ENCODE measurements at regions not wholly inside any gene's neighbourhood (a gene's known extent, or its start where the extent isn't known, plus 50 kb on each side); places are given as distances from the start of the nearest gene placed in this dataset.
"Not testable (repeated sequence)": the region's sequence is repeated elsewhere in the genome, so short reads cannot be mapped to it uniquely, and the experiment has no call there.

DNA sequence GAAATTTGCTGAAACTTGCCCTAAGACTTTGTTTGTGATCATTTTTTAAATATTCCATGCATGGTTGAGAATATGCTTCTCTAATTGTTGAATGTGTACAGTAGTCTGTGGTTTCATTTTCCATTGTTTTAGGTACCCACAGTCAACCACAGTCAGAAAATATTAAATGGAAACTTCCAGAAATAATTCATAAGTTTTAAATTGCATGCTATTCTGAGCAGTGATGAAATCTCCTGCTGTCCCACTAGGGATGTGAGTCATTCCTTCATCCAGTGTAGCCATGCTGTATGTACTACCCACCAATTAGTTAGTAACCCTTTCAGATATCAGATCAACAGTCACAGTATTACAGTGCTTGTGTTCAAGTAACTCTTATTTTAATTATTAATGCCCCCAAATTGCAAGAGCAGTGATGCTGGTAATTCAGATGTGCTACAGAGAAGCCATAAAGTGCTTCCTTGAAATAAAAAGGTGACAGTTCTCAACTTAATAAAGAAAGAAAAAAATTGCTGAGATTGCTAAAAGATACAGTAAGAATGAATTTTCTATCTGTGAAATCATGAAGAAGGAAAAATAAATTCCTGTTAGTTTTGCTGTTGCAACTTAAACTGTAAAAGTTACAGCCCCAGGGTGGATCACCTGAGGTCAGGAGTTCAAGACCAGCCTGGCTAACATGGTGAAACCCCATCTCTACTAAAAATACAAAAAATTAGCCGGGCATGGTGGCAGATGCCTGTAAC lies 79.9 kb upstream of the FBXL17 start:
- TF ChIP-seq POLR2AphosphoS5 (IDR thresholded peaks at IDR 0.05; ENCODE audit: insufficient read depth in 1 of 2, low read depth in 1 of 2) = no peak
- TF ChIP-seq POLR2A (IDR thresholded peaks at IDR 0.05) = no peak
- TF ChIP-seq, protein P1, sequence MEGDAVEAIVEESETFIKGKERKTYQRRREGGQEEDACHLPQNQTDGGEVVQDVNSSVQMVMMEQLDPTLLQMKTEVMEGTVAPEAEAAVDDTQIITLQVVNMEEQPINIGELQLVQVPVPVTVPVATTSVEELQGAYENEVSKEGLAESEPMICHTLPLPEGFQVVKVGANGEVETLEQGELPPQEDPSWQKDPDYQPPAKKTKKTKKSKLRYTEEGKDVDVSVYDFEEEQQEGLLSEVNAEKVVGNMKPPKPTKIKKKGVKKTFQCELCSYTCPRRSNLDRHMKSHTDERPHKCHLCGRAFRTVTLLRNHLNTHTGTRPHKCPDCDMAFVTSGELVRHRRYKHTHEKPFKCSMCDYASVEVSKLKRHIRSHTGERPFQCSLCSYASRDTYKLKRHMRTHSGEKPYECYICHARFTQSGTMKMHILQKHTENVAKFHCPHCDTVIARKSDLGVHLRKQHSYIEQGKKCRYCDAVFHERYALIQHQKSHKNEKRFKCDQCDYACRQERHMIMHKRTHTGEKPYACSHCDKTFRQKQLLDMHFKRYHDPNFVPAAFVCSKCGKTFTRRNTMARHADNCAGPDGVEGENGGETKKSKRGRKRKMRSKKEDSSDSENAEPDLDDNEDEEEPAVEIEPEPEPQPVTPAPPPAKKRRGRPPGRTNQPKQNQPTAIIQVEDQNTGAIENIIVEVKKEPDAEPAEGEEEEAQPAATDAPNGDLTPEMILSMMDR (IDR thresholded peaks at IDR 0.05) = no peak
- Histone ChIP-seq H3K27me3 (no peaks in the 10 kb centered on the region), H3K27ac (no peak overlapping the region), H3K4me3 (no peak overlapping the region), H3K9me3 (no peaks in the 10 kb centered on the region), H3K36me3 (no peaks in the 10 kb centered on the region), H3K4me1 (no peaks in the 10 kb centered on the region)
- intact Hi-C loops (cut with DNase I) = no loop called here
- DNase-seq (ENCODE audit: extremely low spot score in 2 of 2) = no peak

DNA sequence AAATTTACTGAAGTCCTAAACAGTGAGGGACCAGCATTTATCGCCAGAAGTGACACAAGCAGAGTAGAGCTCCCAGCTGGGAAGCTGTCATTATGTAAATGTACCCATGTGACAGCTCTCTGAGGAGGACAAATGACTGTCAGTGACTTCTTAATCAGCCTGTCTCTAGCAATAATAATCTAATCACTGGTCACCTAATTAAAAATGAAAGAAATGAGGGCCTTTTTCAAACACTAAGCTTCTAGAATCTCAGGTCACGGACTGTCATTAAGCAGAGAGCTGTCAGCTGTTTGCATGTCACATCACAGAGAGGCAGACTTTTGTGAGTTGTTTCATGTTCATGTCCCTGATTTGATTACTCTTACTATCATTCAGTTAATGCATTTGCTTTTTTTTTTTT lies 77.9 kb upstream of the FBXL17 start:
- no peak for DNase-seq (ENCODE audit: extremely low spot score in 2 of 2)
- TF ChIP-seq, protein P1 (IDR thresholded peaks at IDR 0.05) = no peak
- TF ChIP-seq POLR2A (IDR thresholded peaks at IDR 0.05) = no peak
- TF ChIP-seq POLR2AphosphoS5 (IDR thresholded peaks at IDR 0.05; ENCODE audit: insufficient read depth in 1 of 2, low read depth in 1 of 2) = no peak
- intact Hi-C loops (cut with DNase I) = no loop called here

DNA sequence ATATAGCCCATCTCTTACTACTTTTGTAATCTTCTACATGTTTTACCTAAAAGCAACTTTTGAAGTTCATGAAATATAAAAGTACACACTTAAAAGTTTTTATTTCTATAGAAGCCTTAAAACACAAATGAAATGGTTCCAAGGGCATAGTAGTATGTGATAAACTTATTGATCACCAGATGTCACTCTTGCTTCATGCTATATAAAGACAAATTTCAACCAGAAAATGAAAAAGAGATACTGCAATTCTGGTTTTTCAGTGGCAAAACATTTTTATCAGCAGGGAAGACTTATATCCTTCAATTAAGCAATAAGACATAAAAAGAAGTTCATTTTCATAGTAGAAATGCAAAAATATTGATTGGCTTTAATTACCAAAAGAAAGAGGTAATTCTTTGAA lies 69.4 kb upstream of the FBXL17 start:
- Histone ChIP-seq H3K36me3 (no peaks in the 10 kb centered on the region), H3K27me3 (no peaks in the 10 kb centered on the region), H3K4me1 (no peaks in the 10 kb centered on the region), H3K27ac (no peak overlapping the region), H3K9me3 (no peaks in the 10 kb centered on the region), H3K4me3 (no peak overlapping the region)
- TF ChIP-seq POLR2AphosphoS5 (IDR thresholded peaks at IDR 0.05; ENCODE audit: insufficient read depth in 1 of 2, low read depth in 1 of 2) (no peak), POLR2A (IDR thresholded peaks at IDR 0.05) (no peak)
- TF ChIP-seq, protein P1 (IDR thresholded peaks at IDR 0.05) = no peak
- intact Hi-C loops (cut with DNase I) = no loop called here
- no peak for DNase-seq (ENCODE audit: extremely low spot score in 2 of 2)

More for the DNA sequence above, 77.9 kb upstream of the FBXL17 start:
- Histone ChIP-seq H3K4me1 (no peaks in the 10 kb centered on the region), H3K27me3 (no peaks in the 10 kb centered on the region), H3K4me3 (no peak overlapping the region), H3K27ac (no peak overlapping the region), H3K36me3 (no peaks in the 10 kb centered on the region), H3K9me3 (no peaks in the 10 kb centered on the region)

DNA sequence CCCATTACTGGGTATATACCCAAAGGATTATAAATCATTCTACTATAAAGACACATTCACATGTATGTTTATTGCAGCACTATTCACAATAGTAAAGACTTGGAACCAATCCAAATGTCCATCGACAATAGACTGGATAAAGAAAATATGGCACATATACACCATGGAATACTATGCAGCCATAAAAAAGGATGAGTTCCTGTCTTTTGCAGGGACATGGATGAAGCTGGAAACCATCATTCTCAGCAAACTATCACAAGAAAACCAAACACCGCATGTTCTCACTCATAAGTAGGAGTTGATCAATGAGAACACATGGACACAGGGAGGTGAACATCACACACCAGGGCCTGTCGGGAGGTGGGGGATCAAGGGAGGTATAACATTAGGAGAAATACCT lies 62.2 kb upstream of the FBXL17 start:
- H3K27ac ChIP-seq; H3K9me3 ChIP-seq; H3K4me3 ChIP-seq; H3K27me3 ChIP-seq; H3K4me1 ChIP-seq; H3K36me3 ChIP-seq; intact Hi-C loops (cut with DNase I); DNase-seq (ENCODE audit: extremely low spot score in 2 of 2): not testable (repeated sequence)

DNA sequence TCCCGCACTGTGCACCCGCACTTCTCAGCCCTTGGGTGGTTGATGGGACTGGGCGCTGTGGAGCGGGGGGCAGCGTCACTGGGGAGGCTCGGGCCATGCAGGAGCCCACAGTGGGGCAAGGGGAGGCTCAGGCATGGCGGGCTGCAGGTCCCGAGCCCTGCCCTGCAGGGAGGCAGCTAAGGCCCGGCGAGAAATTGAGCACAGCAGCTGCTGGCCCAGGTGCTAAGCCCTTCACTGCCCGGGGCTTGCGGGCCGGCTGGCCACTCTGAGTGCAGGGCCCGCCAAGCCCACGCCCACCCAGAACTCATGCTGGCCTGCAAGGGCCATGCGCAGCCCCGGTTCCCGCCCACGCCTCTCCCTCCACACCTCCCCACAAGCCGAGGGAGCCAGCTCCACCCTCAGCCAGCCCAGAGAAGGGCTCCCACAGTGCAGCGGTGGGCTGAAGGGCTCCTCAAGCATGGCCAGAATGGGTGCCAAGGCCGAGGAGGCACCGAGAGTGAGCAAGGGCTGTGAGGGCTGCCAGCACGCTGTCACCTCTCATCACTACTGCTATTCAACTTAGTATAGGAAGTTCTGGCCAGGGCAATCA lies 60.3 kb upstream of the FBXL17 start:
- H3K36me3 ChIP-seq; DNase-seq (ENCODE audit: extremely low spot score in 2 of 2); H3K27ac ChIP-seq; H3K9me3 ChIP-seq; H3K27me3 ChIP-seq; H3K4me3 ChIP-seq; H3K4me1 ChIP-seq; intact Hi-C loops (cut with DNase I): not testable (repeated sequence)

DNA sequence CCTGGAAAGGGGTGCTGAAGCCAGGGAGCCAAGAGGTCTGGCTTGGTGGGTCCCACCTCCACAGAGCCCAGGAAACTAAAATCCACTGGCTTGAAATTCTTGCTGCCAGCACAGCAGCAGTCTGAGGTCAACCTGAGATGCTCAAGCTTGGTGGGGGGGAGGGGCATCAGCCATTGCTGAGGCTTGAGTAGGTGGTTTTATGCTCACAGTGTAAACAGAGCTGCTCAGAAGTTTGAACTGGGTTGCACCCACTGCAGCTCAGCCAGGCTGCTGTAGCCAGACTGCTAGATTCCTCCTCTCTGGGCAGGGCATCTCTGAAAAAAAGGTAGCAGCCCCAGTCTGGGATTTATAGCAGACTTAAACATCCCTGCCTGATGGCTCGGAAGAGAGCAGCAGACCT lies 55.5 kb upstream of the FBXL17 start:
- TF ChIP-seq, protein P1 (IDR thresholded peaks at IDR 0.05) = no peak
- TF ChIP-seq POLR2AphosphoS5 (IDR thresholded peaks at IDR 0.05; ENCODE audit: insufficient read depth in 1 of 2, low read depth in 1 of 2) (no peak), POLR2A (IDR thresholded peaks at IDR 0.05) (no peak)

More for the DNA sequence above, 55.5 kb upstream of the FBXL17 start:
- Histone ChIP-seq H3K4me3 (no peak overlapping the region), H3K9me3 (no peaks in the 10 kb centered on the region), H3K36me3 (no peaks in the 10 kb centered on the region), H3K27ac (no peak overlapping the region), H3K27me3 (no peaks in the 10 kb centered on the region), H3K4me1 (no peaks in the 10 kb centered on the region)
- DNase-seq (ENCODE audit: extremely low spot score in 2 of 2) = no peak
- intact Hi-C loops (cut with DNase I) = no loop called here

Data from vagina (tissue), 2 donors.